ENCODE measurements at regions not wholly inside any gene's neighbourhood (a gene's known extent, or its start where the extent isn't known, plus 50 kb on each side); places are given as distances from the start of the nearest gene placed in this dataset.

DNA sequence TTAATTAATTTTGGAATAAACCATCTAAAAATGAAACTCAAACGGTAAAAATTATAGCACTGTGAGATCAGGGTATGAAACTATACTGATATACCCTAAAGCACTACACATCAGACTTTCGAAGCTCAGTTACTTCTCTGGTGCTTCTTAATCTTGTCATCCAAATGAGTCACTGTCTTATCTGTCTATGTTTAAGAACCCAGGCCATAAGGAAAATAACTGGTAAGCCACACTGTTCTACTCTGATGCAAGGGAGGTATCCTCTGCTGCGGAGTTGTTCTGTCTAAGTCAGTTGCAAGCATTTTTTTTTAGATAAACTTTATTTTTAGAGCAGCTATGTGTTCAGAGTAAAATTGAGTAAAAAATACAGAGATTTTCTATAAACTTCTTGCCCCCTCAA is 830.8 kb upstream of the POU3F4 start:
- TF ChIP-seq, protein P1, sequence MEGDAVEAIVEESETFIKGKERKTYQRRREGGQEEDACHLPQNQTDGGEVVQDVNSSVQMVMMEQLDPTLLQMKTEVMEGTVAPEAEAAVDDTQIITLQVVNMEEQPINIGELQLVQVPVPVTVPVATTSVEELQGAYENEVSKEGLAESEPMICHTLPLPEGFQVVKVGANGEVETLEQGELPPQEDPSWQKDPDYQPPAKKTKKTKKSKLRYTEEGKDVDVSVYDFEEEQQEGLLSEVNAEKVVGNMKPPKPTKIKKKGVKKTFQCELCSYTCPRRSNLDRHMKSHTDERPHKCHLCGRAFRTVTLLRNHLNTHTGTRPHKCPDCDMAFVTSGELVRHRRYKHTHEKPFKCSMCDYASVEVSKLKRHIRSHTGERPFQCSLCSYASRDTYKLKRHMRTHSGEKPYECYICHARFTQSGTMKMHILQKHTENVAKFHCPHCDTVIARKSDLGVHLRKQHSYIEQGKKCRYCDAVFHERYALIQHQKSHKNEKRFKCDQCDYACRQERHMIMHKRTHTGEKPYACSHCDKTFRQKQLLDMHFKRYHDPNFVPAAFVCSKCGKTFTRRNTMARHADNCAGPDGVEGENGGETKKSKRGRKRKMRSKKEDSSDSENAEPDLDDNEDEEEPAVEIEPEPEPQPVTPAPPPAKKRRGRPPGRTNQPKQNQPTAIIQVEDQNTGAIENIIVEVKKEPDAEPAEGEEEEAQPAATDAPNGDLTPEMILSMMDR (conservative IDR thresholded peaks at IDR 0.05): no peak
- no peak for TF ChIP-seq EZH2 (IDR thresholded peaks at IDR 0.05; ENCODE audit: low read depth)
